ENCODE measurements at regions not wholly inside any gene's neighbourhood (a gene's known extent, or its start where the extent isn't known, plus 50 kb on each side); places are given as distances from the start of the nearest gene placed in this dataset.

DNA sequence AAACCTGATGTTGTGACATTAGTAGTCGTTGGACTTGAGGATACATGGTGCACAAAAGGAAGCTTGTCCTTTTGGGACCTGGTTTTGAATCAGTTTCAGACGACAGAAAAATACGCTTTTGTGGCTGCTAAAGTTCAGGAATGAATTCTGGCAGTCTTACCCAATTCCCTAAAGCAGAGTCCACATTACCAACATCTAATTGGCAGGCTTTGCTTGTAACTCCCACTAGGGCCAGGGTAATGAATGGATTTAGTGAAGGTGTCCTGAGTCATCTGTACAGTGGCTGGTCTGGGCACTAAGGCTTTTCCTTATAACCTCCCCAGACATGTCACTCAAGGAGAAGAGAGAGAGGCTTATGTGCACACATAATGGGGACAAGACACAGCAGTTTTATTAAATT lies 66.2 kb upstream of the RNPC3 start:
- TF ChIP-seq CTCF (IDR thresholded peaks at IDR 0.05) (no peak), POLR2A (IDR thresholded peaks at IDR 0.05) (no peak)

Data from Peyer's patch (tissue), 4 donors.